Activated T-cell treated with anti-CD3 and anti-CD28 coated beads, Interleukin-2, amount 50 U/mL, for 4 hours (primary cell): ENCODE measurements at regions not wholly inside any gene's neighbourhood (a gene's known extent, or its start where the extent isn't known, plus 50 kb on each side); places are given as distances from the start of the nearest gene placed in this dataset.
"Not testable (repeated sequence)": the region's sequence is repeated elsewhere in the genome, so short reads cannot be mapped to it uniquely, and the experiment has no call there.

ENCODE experiments used
- ATAC-seq, 2 donors: fragments of 200-7000 bp; cut with Tn5 transposase; one replicate each; pipeline ENCODE4 v1.10.0; 2021
- DNase-seq: peaks from one replicate; pipeline ENCODE4 v3.0.0-alpha.2; 2020
- H3K27me3 Mint-ChIP-seq: one replicate; pipeline ENCODE4 v1.8.0; 2021; ENCODE audit warnings: low read depth, mixed read lengths
- H3K36me3 Mint-ChIP-seq: one replicate; pipeline ENCODE4 v1.8.0; 2022; ENCODE audit warnings: mixed read lengths; ENCODE audit not compliant: insufficient read depth
- H3K4me1 Mint-ChIP-seq: one replicate; pipeline ENCODE4 v1.8.0; 2021; ENCODE audit warnings: low read depth, mixed read lengths
- H3K4me3 Mint-ChIP-seq: one replicate; pipeline ENCODE4 v1.8.0; 2021; ENCODE audit warnings: mild to moderate bottlenecking, moderate library complexity, mixed read lengths
- H3K9me3 Mint-ChIP-seq: one replicate; pipeline ENCODE4 v1.8.0; 2021; ENCODE audit warnings: mixed read lengths

- no peaks in the 10 kb centered on the region for H3K4me1 Mint-ChIP-seq
- no peaks in the 10 kb centered on the region for H3K36me3 Mint-ChIP-seq
- DNase-seq (no peak), ATAC-seq (no peak)
- peaks cover 4% of the 10 kb centered on the region for H3K9me3 Mint-ChIP-seq
- H3K27me3 Mint-ChIP-seq, result no peaks in the 10 kb centered on the region
- no peak overlapping the region for H3K4me3 Mint-ChIP-seq
Measured at GRCh38 chr2:17460371-17461086, 57.7 kb downstream of the RAD51AP2 start.

GRCh38 chr2:17455343-17455742, 62.9 kb downstream of the RAD51AP2 start:
- ATAC-seq, result no peak
- Mint-ChIP-seq H3K4me3 (no peak overlapping the region), H3K36me3 (no peaks in the 10 kb centered on the region), H3K4me1 (no peaks in the 10 kb centered on the region), H3K27me3 (no peaks in the 10 kb centered on the region), H3K9me3 (no peaks in the 10 kb centered on the region)
- no peak for DNase-seq

- ATAC-seq, DNase-seq, H3K36me3 Mint-ChIP-seq, H3K27me3 Mint-ChIP-seq, H3K4me3 Mint-ChIP-seq, H3K4me1 Mint-ChIP-seq: not testable (repeated sequence)
- H3K9me3 Mint-ChIP-seq, result peaks cover 13% of the 10 kb centered on the region
Measured at GRCh38 chr2:17446191-17446590, 72.0 kb downstream of the RAD51AP2 start.

GRCh38 chr2:17445744-17446143, 72.5 kb downstream of the RAD51AP2 start:
- H3K4me3 Mint-ChIP-seq, result no peak overlapping the region
- peaks cover 13% of the 10 kb centered on the region for H3K9me3 Mint-ChIP-seq
- ATAC-seq, result no peak
- no peaks in the 10 kb centered on the region for H3K36me3 Mint-ChIP-seq
- no peaks in the 10 kb centered on the region for H3K27me3 Mint-ChIP-seq
- no peaks in the 10 kb centered on the region for H3K4me1 Mint-ChIP-seq
- DNase-seq, result no peak

GRCh38 chr2:17442334-17442733, 75.9 kb downstream of the RAD51AP2 start:
- no peaks in the 10 kb centered on the region for H3K9me3 Mint-ChIP-seq
- H3K4me3 Mint-ChIP-seq, result no peak overlapping the region
- ATAC-seq, result no peak
- DNase-seq, result no peak
- H3K4me1 Mint-ChIP-seq, result no peaks in the 10 kb centered on the region
- no peaks in the 10 kb centered on the region for H3K27me3 Mint-ChIP-seq
- H3K36me3 Mint-ChIP-seq, result no peaks in the 10 kb centered on the region

GRCh38 chr2:17441790-17442189, 76.5 kb downstream of the RAD51AP2 start:
- H3K4me3 Mint-ChIP-seq, result no peak overlapping the region
- no peak for DNase-seq
- no peaks in the 10 kb centered on the region for H3K36me3 Mint-ChIP-seq
- no peaks in the 10 kb centered on the region for H3K27me3 Mint-ChIP-seq
- H3K4me1 Mint-ChIP-seq, result no peaks in the 10 kb centered on the region
- H3K9me3 Mint-ChIP-seq, result no peaks in the 10 kb centered on the region
- no peak for ATAC-seq

- ATAC-seq, result no peak
- Mint-ChIP-seq H3K36me3 (no peaks in the 10 kb centered on the region), H3K4me3 (no peak overlapping the region), H3K9me3 (no peaks in the 10 kb centered on the region), H3K27me3 (no peaks in the 10 kb centered on the region), H3K4me1 (no peaks in the 10 kb centered on the region)
- DNase-seq, result no peak
Measured at GRCh38 chr2:17441055-17441771, 77.0 kb downstream of the RAD51AP2 start.

- H3K4me1 Mint-ChIP-seq, result no peaks in the 10 kb centered on the region
- H3K27me3 Mint-ChIP-seq, result no peaks in the 10 kb centered on the region
- no peaks in the 10 kb centered on the region for H3K9me3 Mint-ChIP-seq
- ATAC-seq (no peak), DNase-seq (no peak)
- no peaks in the 10 kb centered on the region for H3K36me3 Mint-ChIP-seq
- H3K4me3 Mint-ChIP-seq, result no peak overlapping the region
Measured at GRCh38 chr2:17430326-17430725, 87.9 kb downstream of the RAD51AP2 start.

GRCh38 chr2:17429130-17429529, 89.1 kb downstream of the RAD51AP2 start:
- Mint-ChIP-seq H3K4me1 (no peaks in the 10 kb centered on the region), H3K9me3 (no peaks in the 10 kb centered on the region), H3K4me3 (no peak overlapping the region), H3K27me3 (no peaks in the 10 kb centered on the region), H3K36me3 (no peaks in the 10 kb centered on the region)
- ATAC-seq (no peak), DNase-seq (no peak)

GRCh38 chr2:17427401-17427800, 90.8 kb downstream of the RAD51AP2 start:
- Mint-ChIP-seq H3K9me3 (no peaks in the 10 kb centered on the region), H3K36me3 (no peaks in the 10 kb centered on the region), H3K27me3 (no peaks in the 10 kb centered on the region), H3K4me1 (no peaks in the 10 kb centered on the region), H3K4me3 (no peak overlapping the region)
- DNase-seq (no peak), ATAC-seq (no peak)

GRCh38 chr2:17426743-17427142, 91.5 kb downstream of the RAD51AP2 start:
- ATAC-seq (no peak), DNase-seq (no peak)
- H3K27me3 Mint-ChIP-seq, result no peaks in the 10 kb centered on the region
- H3K9me3 Mint-ChIP-seq, result no peaks in the 10 kb centered on the region
- H3K36me3 Mint-ChIP-seq, result no peaks in the 10 kb centered on the region
- no peak overlapping the region for H3K4me3 Mint-ChIP-seq
- H3K4me1 Mint-ChIP-seq, result no peaks in the 10 kb centered on the region

GRCh38 chr2:17422061-17422460, 96.2 kb downstream of the RAD51AP2 start:
- no peaks in the 10 kb centered on the region for H3K4me1 Mint-ChIP-seq
- H3K4me3 Mint-ChIP-seq, result no peak overlapping the region
- no peak for ATAC-seq
- no peaks in the 10 kb centered on the region for H3K27me3 Mint-ChIP-seq
- H3K36me3 Mint-ChIP-seq, result no peaks in the 10 kb centered on the region
- no peak for DNase-seq
- no peaks in the 10 kb centered on the region for H3K9me3 Mint-ChIP-seq

GRCh38 chr2:17416884-17417391, 101.3 kb downstream of the RAD51AP2 start:
- H3K27me3 Mint-ChIP-seq, result no peaks in the 10 kb centered on the region
- DNase-seq (no peak), ATAC-seq (no peak)
- no peaks in the 10 kb centered on the region for H3K4me1 Mint-ChIP-seq
- H3K36me3 Mint-ChIP-seq, result no peaks in the 10 kb centered on the region
- no peak overlapping the region for H3K4me3 Mint-ChIP-seq
- H3K9me3 Mint-ChIP-seq, result peaks cover 5% of the 10 kb centered on the region

GRCh38 chr2:17413036-17413435, 105.2 kb downstream of the RAD51AP2 start:
- ATAC-seq (no peak), DNase-seq (no peak)
- Mint-ChIP-seq H3K36me3 (no peaks in the 10 kb centered on the region), H3K9me3 (peaks cover 11% of the 10 kb centered on the region), H3K4me3 (no peak overlapping the region), H3K27me3 (no peaks in the 10 kb centered on the region), H3K4me1 (no peaks in the 10 kb centered on the region)

- H3K4me1 Mint-ChIP-seq, result no peaks in the 10 kb centered on the region
- DNase-seq, result no peak
- no peaks in the 10 kb centered on the region for H3K27me3 Mint-ChIP-seq
- no peak overlapping the region for H3K4me3 Mint-ChIP-seq
- peaks cover 30% of the 10 kb centered on the region for H3K9me3 Mint-ChIP-seq
- H3K36me3 Mint-ChIP-seq, result no peaks in the 10 kb centered on the region
- no peak for ATAC-seq
Measured at GRCh38 chr2:17401096-17401495, 117.1 kb downstream of the RAD51AP2 start.
